NAMALWA (cell line): ENCODE measurements at regions not wholly inside any gene's neighbourhood (a gene's known extent, or its start where the extent isn't known, plus 50 kb on each side); places are given as distances from the start of the nearest gene placed in this dataset.

Experiments used
- DNase-seq: peaks from one replicate; pipeline ENCODE4 v3.0.0-alpha.2; 2015; ENCODE audit warnings: low spot score

DNA sequence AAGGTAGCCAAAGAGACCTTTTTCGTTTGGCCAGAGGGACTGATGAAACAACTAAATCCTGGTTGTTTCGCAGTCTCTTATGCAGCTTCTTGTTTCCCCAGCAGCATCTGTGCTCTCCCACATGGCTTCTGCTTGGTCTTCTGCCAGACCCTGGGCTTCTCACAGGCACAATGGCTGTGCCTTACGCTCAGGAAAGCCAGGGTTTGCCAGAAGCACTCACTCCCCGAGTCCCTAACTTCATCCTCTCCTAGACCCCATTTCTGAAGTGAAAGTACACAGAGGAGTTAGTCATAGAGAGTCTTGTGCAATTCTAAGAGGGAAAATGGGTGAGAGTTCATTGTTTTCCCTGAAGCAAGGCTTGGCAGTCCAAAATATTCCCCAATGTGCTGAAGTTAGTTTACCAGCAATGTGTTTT, 121.7 kb downstream of the EVX1 start:
- no peak for DNase-seq

DNA sequence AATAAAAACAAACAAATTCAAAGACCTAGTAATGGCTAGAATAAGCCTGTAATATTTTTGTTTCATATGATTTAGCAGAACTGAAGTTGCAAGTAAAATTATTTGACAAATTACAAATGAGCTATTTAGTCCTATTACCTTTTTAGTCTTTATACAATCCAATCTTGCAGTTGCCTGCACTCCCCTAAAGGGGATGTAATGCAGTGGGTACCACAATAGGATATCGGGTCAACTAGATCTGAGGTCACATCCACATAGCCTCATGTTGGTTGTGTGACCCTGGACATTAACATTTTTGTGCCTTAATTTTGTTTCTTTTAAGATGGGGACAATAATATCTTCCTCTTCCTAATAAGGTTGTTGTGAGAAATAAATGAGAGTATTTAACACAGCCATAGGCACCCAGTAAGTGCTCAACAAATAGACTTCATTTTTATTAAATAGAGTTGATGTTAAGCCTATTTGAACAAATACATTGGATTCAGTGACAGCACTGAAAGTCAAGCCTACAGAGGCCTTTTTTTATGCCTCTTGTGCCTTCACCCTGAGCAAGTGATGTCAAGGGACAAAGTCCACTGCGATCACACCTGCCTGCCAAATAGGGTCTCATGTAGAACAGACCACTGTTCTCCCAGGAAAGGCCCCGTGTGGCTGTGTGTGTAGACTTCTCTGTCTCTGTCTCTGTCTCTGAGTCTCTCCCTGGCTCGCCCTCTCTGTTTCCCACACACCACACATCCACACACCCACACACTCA, 124.8 kb downstream of the EVX1 start:
- DNase-seq: peak; percentile 18

DNA sequence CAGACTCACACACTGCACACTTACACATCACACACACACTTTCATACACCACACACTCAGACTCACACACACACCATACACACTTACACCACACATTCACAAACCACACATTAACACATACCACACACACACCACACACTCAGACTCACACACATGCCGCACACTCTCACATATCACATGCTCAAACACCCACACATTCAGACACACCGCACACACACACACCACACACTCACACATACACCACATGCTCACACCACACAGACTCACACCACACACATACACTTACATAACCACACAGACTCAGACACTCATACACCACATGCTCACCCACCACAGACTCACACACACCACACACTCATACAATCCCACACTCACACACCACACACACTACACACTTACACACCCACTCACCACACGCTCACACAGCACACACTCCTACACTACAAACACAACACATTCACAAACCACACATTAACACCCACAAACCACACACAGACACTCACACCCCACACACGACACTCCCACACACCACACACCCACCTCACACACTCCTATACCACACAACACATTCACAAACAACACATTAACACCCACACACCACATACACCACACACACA, 125.4 kb downstream of the EVX1 start:
- no peak for DNase-seq

DNA sequence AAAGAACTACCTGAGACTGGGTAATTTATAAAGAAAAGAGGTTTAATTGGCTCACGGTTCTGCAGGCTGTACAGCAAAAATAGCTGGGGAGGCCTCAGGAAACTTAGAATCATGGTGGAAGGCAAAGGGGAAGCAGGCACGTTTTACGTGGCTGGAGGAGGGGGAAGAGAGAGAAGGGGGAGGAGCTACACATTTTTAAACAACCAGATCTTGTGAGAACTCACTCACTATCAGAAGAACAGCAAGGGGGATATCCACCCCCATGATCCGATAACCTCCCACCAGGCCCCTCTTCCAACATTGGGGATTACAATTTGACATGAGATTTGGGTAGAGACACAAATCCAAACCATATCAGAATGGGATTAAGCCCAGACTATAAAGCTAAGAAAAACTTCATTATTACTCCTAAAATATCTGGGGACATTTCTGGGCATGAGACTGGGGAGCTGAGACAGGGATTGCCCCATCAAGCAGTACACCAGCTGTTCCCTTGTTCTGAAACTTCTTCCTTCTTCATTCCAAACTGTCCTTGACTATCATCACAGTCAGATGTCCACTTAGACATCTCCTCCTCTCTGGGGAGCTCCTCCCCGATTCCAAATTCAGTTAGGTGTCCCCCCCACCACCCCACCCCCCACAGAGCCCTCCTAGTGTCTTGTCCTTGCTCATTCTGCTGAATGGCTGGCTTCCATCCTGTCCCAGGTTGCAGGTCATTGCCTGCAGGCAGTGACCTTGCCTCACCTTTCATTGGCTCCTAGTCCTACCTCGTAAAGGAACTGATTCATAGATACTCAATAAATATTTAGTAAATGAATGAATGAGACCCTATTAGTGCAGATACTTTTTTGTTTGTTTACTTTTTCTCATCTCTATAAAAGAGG, 132.6 kb downstream of the EVX1 start:
- no peak for DNase-seq

DNA sequence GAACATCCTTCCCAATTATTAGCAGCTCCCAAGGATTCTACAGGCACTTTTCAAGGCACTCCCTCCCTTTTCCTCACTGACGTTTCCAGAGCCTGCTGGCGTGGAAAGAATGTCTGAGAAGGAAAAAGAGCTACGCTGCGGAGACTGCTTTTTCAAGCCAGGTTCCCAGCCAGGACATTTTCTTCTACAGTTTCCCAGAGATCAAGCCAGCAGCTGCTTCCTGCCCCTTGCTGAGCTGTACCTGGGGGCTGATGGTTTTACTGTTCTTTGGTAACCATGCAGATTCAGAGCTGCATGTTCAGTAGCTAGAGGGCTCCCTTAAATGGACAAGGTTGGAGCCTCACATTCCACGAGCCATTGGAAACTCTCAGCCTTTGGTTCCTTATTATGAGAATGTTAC, 133.4 kb downstream of the EVX1 start:
- no peak for DNase-seq

DNA sequence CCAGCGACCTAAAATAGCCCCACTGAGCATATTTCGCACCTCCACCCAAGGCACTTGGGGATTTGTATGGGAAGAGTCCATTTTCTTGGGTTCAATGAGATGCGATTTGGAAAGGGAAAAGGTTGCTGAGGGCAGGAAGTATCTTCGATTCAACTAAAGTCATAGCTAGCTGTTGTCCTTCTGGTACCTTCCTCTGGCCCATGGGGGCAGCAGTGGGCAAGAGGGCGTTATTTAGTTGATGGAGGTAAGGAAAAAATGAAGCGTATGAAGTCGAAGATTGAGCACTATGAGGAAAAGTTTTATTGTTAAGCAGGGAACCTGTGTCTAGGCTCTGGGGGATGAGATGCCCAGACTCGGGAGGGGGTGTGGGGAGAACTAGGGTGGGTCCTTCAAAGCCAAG, 135.4 kb downstream of the EVX1 start:
- no peak for DNase-seq

DNA sequence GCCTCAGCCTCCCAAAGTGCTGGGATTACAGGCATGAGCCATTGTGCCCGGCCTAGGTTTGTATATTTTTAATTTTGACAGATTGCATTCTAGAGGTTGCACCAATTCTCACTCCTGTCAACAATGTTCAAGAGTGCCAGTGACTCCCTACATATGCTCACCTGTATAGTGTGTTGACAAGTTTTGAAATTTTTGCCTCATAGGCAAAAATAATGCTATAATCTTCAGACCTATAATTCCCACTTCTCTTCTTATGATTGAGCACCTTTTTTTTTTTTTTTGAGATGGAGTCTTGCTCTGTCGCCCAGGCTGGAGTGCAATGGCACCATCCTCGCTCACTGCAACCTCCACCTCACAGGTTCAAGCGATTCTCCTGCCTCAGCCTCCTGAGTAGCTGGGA, 139.7 kb downstream of the EVX1 start:
- DNase-seq: no peak

DNA sequence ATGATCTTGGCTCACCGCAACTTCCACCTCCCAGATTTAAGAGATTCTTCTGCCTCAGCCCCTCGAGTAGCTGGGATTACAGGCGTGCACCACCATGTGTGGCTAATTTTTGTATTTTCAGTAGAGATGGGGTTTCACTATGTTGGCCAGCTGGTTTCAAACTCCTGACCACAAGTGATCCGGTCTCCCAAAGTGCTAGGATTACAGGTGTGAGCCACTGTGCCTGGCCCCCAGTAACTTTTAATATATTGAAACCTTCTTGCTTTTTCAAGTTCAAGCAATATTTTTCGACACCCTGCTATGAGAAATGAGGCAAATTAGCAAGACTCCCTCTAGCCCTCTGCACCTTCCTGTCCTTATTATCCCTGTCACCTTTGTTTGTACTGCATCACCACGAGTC, 144.0 kb downstream of the EVX1 start:
- DNase-seq: no peak

DNA sequence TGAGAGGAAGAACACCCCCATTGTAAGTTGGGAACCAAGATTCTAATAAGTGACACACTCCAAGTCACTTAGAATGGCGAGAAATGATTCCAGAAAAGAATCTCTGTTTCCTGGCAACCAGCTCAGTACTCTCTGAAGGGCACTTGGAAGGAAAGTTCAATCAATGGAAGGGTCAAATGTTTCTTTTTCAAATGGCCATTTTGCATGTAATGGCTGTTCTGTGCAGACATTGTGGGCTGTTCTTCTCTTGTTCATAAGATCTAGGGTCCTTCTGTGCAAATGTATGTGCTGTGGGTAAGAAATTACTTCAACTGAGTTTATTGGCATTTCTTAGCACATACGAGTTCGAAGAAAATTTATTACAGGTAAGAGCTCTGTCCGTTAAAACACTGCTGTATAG, 145.3 kb downstream of the EVX1 start:
- no peak for DNase-seq

DNA sequence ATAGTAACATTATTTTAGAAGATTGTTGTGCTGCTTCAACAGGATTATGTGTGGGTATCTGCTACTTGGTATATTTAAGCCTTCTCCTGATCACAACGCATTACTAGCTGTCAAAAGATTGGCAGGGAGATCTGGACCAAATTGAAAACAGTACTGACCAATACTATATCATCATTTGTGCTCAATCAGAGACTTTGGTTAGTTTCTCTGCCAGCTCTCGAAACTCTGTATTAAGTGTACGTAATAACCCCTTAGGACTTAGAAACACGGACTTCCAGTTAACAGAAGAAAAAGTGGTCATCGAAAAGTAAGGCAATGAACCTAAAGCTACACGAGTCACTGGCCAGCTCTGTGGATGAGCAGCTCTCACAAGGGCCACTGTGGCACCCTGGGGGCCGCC, 146.0 kb downstream of the EVX1 start:
- no peak for DNase-seq

DNA sequence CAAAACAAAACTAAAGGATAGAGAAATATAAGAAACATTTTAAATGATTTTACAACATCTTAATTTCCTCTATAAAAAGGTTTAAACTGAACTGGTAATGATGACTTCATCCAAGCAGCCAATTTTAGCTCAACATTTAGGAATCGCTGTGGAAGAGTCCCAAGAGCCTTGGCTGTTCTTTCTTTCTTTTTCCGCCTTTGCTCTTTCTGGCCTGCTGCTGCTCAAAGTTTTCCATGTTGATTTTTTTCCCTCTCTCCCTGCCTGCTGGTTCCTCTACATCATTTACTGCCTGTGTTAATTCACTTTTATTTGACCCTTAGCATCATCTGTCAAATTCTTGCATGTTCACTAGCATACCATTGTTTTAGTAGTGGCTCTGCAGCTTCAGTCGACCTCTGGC, 146.9 kb downstream of the EVX1 start:
- no peak for DNase-seq

DNA sequence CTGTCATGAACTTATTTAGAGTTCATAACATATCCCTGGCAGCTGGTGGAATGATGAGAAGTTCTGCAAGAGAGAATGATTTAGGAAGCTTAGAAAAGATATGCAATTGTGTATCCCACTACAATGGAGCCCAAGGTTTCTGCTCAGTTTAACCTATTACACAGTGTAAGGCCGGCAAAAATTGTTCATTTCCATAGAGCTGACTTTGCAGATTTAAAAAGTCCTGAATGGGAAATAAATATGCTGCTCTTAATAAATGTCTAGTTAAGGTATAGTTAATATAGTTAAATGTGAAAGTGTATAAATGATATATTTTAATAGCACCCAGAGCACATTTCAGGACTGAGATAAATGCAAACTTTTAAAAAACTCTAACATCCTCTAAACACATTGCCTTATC, 149.9 kb downstream of the EVX1 start:
- no peak for DNase-seq

DNA sequence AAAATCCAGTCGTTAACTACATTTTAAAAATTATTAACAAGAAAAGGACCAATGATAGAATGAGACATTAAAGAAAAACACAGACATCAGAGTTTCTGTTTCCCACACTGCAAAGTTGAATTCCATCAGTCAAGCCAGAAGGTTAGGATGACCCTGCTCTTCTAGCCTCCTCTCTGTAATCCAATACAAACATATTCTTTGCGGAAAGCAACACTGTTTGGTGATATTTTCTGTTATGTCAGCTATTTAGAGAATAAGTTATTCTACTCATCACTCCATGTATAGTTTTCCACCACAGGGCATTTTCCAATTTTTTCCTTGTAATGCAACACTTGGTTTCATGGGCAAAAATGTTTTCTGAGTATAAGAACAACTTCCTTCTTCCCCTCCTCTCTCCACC, 152.3 kb downstream of the EVX1 start:
- DNase-seq: no peak

DNA sequence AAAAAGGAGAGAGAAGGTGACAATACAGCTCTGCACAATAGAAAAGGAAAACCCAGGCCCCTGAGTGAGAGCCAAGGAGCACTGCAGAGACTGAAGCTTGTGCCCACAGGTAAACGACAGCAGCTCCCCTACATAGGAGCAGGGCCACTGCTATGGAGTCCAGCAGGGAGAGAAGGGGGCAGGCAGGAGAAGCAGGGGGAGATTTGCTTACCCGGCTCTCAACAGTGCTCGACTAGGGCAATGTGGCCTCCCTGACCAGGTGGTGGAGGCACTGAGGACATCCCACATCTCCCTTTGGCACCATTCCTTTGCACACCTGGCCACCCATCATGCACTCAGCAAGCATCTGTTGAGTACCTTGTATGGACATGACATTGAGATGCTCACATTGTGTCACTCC, 153.0 kb downstream of the EVX1 start:
- DNase-seq: no peak

DNA sequence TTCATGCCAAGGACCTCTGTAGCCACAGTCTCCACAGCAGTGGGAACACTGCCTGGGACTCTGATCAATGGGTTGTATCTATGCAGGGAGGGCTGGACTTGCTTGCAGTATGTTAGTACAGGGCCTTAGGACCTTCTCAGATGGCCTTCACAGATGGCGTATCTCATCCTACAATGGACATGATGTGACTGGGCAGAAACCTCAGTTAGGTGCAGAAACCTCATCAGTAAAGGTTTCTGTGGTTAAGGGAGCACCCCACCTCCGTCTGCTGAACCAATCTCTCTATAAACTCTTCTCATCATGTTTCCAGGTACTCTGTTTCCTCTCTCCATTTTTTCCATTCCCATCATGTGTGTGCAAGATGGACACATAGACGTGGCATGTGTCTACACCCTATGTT, 154.9 kb downstream of the EVX1 start:
- DNase-seq: no peak

DNA sequence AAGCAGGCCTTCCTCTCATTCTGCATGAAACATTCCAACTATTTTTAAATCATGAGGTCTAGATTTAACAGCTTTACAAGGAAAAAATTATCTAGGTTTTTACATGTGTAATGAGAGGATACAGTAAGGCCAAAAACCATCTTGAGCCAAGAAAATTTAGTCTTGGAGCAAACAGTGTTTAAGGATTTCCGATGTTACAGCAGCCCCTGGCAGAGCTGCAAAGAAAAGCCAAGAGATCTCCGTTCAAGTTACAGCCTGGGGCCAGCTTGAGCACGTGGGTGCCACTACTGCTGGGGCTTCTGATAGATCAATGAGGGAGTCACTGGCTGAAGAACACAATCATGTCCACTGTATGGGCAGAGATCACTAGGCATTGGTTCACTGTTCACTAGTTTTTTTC, 156.2 kb downstream of the EVX1 start:
- no peak for DNase-seq

DNA sequence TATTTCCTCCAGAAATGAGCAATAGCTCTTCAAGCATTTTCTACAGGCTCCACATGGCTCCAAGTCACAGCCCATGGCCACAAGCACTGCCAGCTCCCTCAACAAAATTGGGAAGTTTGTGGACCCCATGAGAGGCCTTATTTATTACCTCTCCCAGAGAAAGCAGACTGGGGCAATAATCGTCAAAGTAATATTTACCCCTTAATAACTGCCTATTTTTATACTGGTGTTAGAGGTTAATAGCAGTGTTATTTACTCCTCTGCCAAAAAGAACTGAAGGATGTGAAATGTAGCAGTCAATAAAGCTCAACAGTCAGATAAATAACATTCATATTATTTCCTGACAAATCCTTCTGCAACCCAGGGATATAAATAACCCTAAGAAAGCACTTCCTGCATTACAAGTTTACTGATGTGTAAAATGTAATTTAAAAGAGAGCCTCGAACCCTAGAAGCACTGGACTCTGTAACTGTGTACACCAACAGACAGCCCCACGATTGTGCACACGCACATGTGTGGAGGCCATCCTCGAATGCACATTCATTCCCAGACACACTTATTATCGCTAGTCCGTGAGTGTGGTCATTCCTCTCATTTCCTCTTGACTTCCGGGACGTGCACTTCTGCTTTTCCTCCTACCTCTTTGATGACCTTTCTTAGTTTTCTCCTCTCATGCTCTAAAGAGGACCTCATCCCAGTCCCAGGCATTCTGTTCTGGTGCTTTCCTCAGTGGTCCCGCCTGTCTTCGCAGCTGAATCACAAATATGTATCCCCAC, 157.4 kb downstream of the EVX1 start:
- no peak for DNase-seq

DNA sequence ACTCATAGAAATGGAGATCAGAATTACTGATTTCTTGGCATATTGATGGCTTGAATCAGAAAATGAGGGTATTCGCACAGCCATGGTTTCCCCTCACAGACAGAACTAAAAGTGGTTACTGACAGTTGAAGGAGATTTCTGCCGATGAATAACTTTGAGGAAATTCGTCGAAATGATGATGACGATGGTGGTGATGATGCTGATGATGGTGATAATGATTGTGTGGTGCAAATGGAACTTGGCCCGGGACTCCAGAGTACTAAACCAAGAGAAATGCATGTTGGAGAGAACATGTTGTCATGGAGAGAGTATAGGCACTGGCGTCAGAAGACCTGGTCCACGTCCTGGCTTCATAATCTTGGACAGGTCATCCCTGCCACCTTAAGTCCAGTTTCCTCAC, 163.2 kb downstream of the EVX1 start:
- no peak for DNase-seq

DNA sequence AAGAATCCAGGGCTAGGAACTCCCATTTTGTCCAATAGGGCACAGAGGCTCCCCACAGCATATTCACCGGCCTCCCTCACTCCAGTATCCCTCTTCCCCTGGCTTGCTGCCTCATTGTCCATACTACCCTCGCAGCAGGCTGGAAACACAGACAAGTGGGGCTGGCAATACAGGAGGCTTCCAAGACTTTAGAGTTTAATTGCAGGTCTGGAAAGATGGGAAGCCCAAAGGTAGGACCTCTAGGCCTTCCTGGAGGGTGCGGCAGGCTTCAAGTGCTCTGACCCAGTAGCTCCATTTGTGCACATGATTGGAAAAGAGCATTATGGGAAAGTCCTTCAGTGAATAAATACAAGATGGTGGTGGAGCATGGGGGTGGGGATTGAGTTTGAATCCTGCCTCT, 166.7 kb downstream of the EVX1 start:
- DNase-seq: no peak

DNA sequence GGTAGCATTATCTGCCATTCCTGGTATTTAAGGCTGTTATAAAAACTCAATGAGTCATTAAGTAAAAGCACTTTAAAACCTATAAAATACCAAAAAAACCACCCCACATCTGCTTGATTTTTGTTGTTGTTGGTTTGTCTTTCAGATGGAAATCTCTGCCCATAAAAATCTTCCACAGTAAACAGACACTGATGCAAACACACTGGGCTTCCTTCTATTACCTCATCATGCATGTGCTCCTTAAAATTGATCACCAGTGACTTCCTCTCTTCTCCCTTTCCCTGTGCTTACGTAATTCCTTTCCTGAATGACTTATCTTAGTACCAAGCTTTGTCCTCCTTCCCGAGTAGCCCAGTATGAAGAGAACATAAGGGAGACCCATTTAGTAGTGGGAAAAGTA, 167.2 kb downstream of the EVX1 start:
- no peak for DNase-seq

DNA sequence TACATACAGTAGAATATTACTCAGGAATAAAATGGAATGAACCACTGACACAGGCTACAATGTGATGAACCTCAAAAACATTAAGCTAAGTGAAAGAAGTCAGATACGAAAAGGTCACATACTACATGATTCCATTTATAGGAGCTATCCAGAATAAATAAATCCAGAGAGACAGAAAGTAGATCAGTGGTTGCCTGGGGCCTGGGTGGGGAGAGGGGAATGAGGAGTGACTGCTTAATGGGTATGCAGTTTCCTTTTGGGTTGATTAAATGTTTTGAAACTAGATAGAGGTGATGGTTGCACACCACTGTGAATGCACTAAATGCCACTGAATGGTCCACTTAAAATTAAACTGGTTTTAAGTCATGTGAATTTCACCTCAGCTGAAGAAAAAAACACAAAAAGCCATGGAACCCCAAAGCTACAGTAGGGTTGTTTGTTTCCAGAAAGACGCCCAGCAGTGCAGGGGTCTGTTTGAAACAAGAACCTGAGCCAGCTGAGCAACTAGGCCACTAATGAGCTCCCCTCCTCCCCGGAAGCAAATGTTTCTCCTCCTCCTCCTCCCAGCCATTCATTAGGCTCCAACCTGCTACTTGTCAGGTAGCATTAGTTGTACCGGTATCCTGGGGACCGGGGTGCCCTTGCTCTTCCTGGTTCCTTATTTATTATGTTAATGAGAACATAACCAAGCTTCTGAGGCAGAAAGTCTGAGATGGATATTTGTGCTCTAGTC, 168.4 kb downstream of the EVX1 start:
- DNase-seq: no peak

DNA sequence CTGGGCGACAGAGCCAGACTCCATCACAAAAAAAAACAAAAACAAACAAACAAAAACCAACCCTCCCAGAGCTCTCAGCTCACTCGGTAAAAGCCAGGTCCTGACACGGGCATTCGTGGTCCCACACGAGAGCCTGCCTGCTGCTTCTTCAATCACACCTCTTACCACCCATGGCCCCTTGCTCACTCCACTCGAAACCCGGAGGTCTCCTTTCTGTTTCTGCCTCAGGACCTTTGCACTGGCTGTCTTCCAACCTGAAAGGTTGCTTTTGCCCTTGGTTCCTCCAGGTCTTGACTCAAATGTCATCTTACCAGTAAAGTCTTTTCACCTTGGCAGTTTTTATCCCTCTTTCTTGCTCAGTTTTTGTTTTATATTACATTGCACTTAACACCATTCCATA, 169.6 kb downstream of the EVX1 start:
- DNase-seq: no peak
